Glomerular visceral epithelial cell (primary cell): ENCODE measurements at regions not wholly inside any gene's neighbourhood (a gene's known extent, or its start where the extent isn't known, plus 50 kb on each side); places are given as distances from the start of the nearest gene placed in this dataset.
A peak's percentile ranks its signal among the peaks of the same experiment; 100 is the strongest.

ENCODE experiments used
- DNase-seq: peaks from one replicate; pipeline ENCODE4 v3.0.0-alpha.2; 2016; ENCODE audit errors: extremely low spot score

GRCh38 chr11:94671553-94672366, 96.4 kb upstream of the AMOTL1 start:
- peak; percentile 3 for DNase-seq

GRCh38 chr11:94672636-94673035, 95.5 kb upstream of the AMOTL1 start:
- no peak for DNase-seq

- no peak for DNase-seq
These were observed 94.8 kb upstream of the AMOTL1 start for GRCh38 chr11:94673386-94673785.

- no peak for DNase-seq
These were observed 94.1 kb upstream of the AMOTL1 start for GRCh38 chr11:94673951-94674491.

- no peak for DNase-seq
These were observed 92.9 kb upstream of the AMOTL1 start for GRCh38 chr11:94675239-94675638.

- no peak for DNase-seq
These were observed 92.3 kb upstream of the AMOTL1 start for GRCh38 chr11:94675813-94676212.

GRCh38 chr11:94676814-94677213, 91.3 kb upstream of the AMOTL1 start:
- DNase-seq, result no peak

- DNase-seq, result no peak
These were observed 89.9 kb upstream of the AMOTL1 start for GRCh38 chr11:94678236-94678635.

GRCh38 chr11:94678901-94679300, 89.3 kb upstream of the AMOTL1 start:
- DNase-seq, result no peak

GRCh38 chr11:94680426-94680825, 87.7 kb upstream of the AMOTL1 start:
- DNase-seq, result no peak

GRCh38 chr11:94681140-94681539, 87.0 kb upstream of the AMOTL1 start:
- DNase-seq, result no peak

GRCh38 chr11:94681852-94682251, 86.3 kb upstream of the AMOTL1 start:
- DNase-seq, result no peak

GRCh38 chr11:94694309-94695060, 73.7 kb upstream of the AMOTL1 start:
- DNase-seq, result no peak

- no peak for DNase-seq
These were observed 71.0 kb upstream of the AMOTL1 start for GRCh38 chr11:94697156-94697555.

GRCh38 chr11:94700622-94701021, 67.5 kb upstream of the AMOTL1 start:
- DNase-seq, result no peak

GRCh38 chr11:94702481-94702880, 65.7 kb upstream of the AMOTL1 start:
- no peak for DNase-seq

- DNase-seq, result no peak
These were observed 62.7 kb upstream of the AMOTL1 start for GRCh38 chr11:94705419-94705818.

GRCh38 chr11:94705891-94706615, 62.1 kb upstream of the AMOTL1 start:
- peak; percentile 20 for DNase-seq

GRCh38 chr11:94708176-94708575, 60.0 kb upstream of the AMOTL1 start:
- no peak for DNase-seq

- DNase-seq, result no peak
These were observed 59.5 kb upstream of the AMOTL1 start for GRCh38 chr11:94708642-94709041.

GRCh38 chr11:94715225-94715624, 52.9 kb upstream of the AMOTL1 start:
- no peak for DNase-seq

- DNase-seq, result no peak
These were observed 50.5 kb upstream of the AMOTL1 start for GRCh38 chr11:94717667-94718066.
